Right lobe of liver (tissue), 4 donors: ENCODE measurements at regions not wholly inside any gene's neighbourhood (a gene's known extent, or its start where the extent isn't known, plus 50 kb on each side); places are given as distances from the start of the nearest gene placed in this dataset.

Source experiments
- POLR2A ChIP-seq: fragments of 450-650 bp; IDR thresholded peaks from one replicate; pipeline ENCODE4 v1.6.1; 2017; ENCODE audit warnings: antibody characterized with exemption, mild to moderate bottlenecking
- TF ChIP-seq, protein P1 (sequence below), 4 donors: fragments of 200-600 bp in 3 of 4; fragments of 450-650 bp in 1 of 4; IDR thresholded peaks; one replicate each; pipeline versions ENCODE4 v1.5.1 to v1.8.0; 2016 to 2022; ENCODE audit warnings: antibody characterized with exemption in 4 of 4, mild to moderate bottlenecking in 2 of 4
- donor health status: DM: no; HTN: no; CAD: no.
- donor health status: DM: no; HTN: no; CAD: no.
- donor health status: DM: no; HTN: yes; CAD: no.

DNA sequence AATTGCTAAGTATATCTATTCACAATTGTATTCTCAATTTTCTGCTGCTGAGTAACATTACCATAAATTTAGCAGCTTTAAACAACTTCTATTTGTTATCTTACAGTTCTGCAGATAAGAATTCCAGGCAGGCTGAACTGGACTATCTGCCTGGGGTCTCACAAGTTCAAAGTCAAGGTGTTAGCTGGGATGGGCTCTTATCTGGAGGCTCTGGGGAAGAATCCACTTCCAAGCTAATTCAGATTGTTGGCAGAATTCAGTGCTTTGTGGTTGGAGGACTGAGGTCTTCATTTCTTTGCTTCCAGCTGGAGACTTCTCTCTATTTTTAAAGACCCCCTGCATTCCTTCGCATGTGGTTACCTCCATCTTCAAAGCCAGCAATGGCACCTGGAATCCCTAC, 329.9 kb upstream of the ISX start:
- TF ChIP-seq, protein P1, sequence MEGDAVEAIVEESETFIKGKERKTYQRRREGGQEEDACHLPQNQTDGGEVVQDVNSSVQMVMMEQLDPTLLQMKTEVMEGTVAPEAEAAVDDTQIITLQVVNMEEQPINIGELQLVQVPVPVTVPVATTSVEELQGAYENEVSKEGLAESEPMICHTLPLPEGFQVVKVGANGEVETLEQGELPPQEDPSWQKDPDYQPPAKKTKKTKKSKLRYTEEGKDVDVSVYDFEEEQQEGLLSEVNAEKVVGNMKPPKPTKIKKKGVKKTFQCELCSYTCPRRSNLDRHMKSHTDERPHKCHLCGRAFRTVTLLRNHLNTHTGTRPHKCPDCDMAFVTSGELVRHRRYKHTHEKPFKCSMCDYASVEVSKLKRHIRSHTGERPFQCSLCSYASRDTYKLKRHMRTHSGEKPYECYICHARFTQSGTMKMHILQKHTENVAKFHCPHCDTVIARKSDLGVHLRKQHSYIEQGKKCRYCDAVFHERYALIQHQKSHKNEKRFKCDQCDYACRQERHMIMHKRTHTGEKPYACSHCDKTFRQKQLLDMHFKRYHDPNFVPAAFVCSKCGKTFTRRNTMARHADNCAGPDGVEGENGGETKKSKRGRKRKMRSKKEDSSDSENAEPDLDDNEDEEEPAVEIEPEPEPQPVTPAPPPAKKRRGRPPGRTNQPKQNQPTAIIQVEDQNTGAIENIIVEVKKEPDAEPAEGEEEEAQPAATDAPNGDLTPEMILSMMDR (IDR thresholded peaks at IDR 0.05), result no peak
- no peak for TF ChIP-seq POLR2A
